ENCODE measurements at regions not wholly inside any gene's neighbourhood (a gene's known extent, or its start where the extent isn't known, plus 50 kb on each side); places are given as distances from the start of the nearest gene placed in this dataset.

DNA sequence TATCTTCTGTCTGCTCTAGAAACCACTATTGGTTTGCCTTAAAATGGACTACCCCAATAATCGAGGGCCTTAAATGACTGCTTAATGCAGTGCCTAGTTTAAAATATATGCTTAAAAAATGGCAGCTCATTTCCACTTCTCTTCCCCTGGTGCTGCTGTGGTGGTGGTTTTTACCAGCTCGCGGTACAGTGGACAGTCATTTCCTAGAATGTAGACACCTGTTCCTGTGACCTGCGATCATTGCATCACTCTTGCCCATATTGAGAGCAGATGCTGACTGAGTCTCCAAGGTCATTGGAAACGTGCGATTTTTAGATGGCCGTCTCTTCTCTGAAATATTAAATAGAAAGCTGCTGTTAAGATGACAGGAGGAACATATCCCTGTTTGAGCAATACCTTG lies 164.1 kb downstream of the UTRN start:
- Histone ChIP-seq H3K4me2 (ENCODE audit: low read depth, low read length) (no peak overlapping the region), H3K9me2 (replicated peaks; ENCODE audit: insufficient read depth, low read length) (no peaks in the 10 kb centered on the region), H3K9me3 (replicated peaks; ENCODE audit: insufficient read depth, low read length) (no peaks in the 10 kb centered on the region), H3F3A (ENCODE audit: insufficient read depth, low read length) (no peaks in the 10 kb centered on the region), H3K27ac (ENCODE audit: low read length) (no peak overlapping the region), H3K4me3 (ENCODE audit: low read length) (no peak overlapping the region), H3K79me2 (ENCODE audit: low read length) (no peaks in the 10 kb centered on the region), H3K27me3 (replicated peaks; ENCODE audit: insufficient read depth, low read length) (no peaks in the 10 kb centered on the region), H3K9ac (ENCODE audit: low read length) (no peak overlapping the region), H3K36me3 (replicated peaks; ENCODE audit: insufficient read depth, low read length) (no peaks in the 10 kb centered on the region), H2AFZ (ENCODE audit: low read length) (no peak overlapping the region), H4K20me1 (ENCODE audit: insufficient read depth, low read length) (no peaks in the 10 kb centered on the region), H3K4me1 (ENCODE audit: low read length) (no peaks in the 10 kb centered on the region)
- DNase-seq = no peak
- TF ChIP-seq CTCF (IDR thresholded peaks at IDR 0.05; ENCODE audit: low read length) (no peak), EZH2 (optimal IDR thresholded peaks at IDR 0.05; ENCODE audit: low read depth, low read length) (no peak), EZH2phosphoT487 (IDR thresholded peaks at IDR 0.05; ENCODE audit: low read length) (no peak)

DNA sequence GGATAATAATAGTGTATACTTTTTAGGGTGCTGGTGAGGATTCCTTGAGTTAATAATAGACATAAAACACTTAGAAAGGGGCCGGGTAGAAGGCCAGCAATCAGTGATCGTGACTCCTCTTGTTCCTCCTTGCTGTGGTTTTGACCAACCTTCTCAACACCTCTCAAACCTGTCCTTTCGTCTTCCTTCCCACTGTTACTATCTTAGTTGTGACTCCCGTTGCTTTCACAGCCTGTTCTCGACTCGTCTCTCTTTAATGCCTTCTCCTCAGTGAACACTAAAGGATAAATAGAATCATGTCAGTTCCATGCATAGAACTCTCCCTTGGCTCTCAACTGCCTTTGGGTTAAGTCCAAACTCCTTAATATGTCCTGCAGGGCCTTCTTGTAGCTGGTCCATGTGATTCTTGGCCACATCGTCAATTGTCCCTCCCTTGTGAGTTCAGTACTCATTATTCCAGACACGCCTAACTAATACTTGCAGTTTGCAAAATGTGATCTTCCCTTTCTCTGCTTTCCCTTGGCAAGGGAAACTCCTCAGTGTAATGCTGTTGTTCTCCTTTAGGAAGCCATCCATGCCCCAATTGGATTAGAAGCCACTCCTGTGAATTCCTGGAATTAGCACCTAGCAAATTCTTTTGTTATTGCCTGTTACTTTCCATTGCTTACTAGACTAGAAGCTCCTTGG lies 164.9 kb downstream of the UTRN start:
- H4K20me1 ChIP-seq (ENCODE audit: insufficient read depth, low read length) = no peaks in the 10 kb centered on the region
- no peaks in the 10 kb centered on the region for H3K79me2 ChIP-seq (ENCODE audit: low read length)
- H3K27ac ChIP-seq (ENCODE audit: low read length) = no peak overlapping the region
- no peaks in the 10 kb centered on the region for H3K27me3 ChIP-seq (replicated peaks; ENCODE audit: insufficient read depth, low read length)
- TF ChIP-seq EZH2 (optimal IDR thresholded peaks at IDR 0.05; ENCODE audit: low read depth, low read length) = no peak
- no peak for TF ChIP-seq EZH2phosphoT487 (IDR thresholded peaks at IDR 0.05; ENCODE audit: low read length)
- TF ChIP-seq CTCF (IDR thresholded peaks at IDR 0.05; ENCODE audit: low read length) = no peak
- H3K4me3 ChIP-seq (ENCODE audit: low read length) = no peak overlapping the region
- no peak overlapping the region for H3K4me2 ChIP-seq (ENCODE audit: low read depth, low read length)
- H3K4me1 ChIP-seq (ENCODE audit: low read length) = no peaks in the 10 kb centered on the region
- no peaks in the 10 kb centered on the region for H3K9me3 ChIP-seq (replicated peaks; ENCODE audit: insufficient read depth, low read length)
- no peaks in the 10 kb centered on the region for H3K36me3 ChIP-seq (replicated peaks; ENCODE audit: insufficient read depth, low read length)
- H3F3A ChIP-seq (ENCODE audit: insufficient read depth, low read length) = no peaks in the 10 kb centered on the region
- no peak overlapping the region for H3K9ac ChIP-seq (ENCODE audit: low read length)
- H3K9me2 ChIP-seq (replicated peaks; ENCODE audit: insufficient read depth, low read length) = no peaks in the 10 kb centered on the region
- H2AFZ ChIP-seq (ENCODE audit: low read length) = no peak overlapping the region
- no peak for DNase-seq

DNA sequence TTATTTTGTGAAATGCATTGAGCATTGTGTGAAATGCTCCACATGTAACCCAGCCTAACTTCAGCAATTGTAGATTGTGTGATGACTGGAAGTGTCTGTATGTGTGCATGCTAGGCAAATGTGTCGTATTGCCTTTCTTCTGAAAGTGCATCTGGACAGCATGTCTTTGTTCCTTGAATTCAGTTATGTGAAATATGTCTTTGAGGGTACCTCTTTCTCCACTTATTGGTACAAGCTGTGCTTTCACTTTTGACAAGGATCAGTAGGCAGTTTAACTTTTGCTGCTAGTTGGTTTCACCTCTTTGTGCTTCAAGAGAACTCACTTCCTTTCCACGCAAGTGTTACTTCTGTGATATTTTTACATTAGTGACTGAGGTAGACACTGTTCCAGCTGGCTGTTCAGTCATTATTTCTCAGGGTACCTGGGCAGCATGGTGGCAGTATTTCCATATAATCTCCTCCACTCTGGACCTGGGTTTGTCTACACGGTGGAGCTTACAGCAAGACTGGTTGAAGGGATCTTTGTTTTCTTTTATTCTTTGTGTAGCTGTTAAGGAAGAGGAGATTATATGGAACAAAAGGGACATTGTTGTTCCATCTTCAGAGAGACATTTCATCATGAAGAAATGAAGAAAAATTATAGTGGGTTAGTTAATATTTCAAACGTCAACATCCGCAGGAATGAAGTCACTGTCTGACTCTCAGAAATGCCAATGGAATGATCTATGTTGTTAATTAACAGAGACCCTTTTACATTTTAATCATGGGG lies 175.4 kb downstream of the UTRN start:
- H4K20me1 ChIP-seq (ENCODE audit: insufficient read depth, low read length) = no peaks in the 10 kb centered on the region
- 0 out of 2 replicates have a peak, but pooled peaks cover 5% of the 10 kb centered on the region for H3F3A ChIP-seq (ENCODE audit: insufficient read depth, low read length)
- no peak overlapping the region for H3K4me3 ChIP-seq (ENCODE audit: low read length)
- TF ChIP-seq CTCF (IDR thresholded peaks at IDR 0.05; ENCODE audit: low read length) (0 out of 2 replicates have a peak, but pooled peaks have one; percentile 7), EZH2phosphoT487 (IDR thresholded peaks at IDR 0.05; ENCODE audit: low read length) (no peak)
- H3K9ac ChIP-seq (ENCODE audit: low read length) = no peak overlapping the region
- H3K36me3 ChIP-seq (replicated peaks; ENCODE audit: insufficient read depth, low read length) = no peaks in the 10 kb centered on the region
- H3K9me2 ChIP-seq (replicated peaks; ENCODE audit: insufficient read depth, low read length) = no peaks in the 10 kb centered on the region
- H3K4me1 ChIP-seq (ENCODE audit: low read length) = 0 out of 2 replicates have a peak, but pooled peaks cover 3% of the 10 kb centered on the region
- H3K79me2 ChIP-seq (ENCODE audit: low read length) = no peaks in the 10 kb centered on the region
- peak overlapping the region; percentile 33 for H3K4me2 ChIP-seq (ENCODE audit: low read depth, low read length)
- no peaks in the 10 kb centered on the region for H3K27me3 ChIP-seq (replicated peaks; ENCODE audit: insufficient read depth, low read length)
- no peak overlapping the region for H2AFZ ChIP-seq (ENCODE audit: low read length)
- peak; percentile 80 for DNase-seq
- H3K27ac ChIP-seq (ENCODE audit: low read length) = no peak overlapping the region; the same call in 1 of the 2 replicates
- H3K9me3 ChIP-seq (replicated peaks; ENCODE audit: insufficient read depth, low read length) = no peaks in the 10 kb centered on the region
